GF-D8 (cell line): ENCODE measurements at regions not wholly inside any gene's neighbourhood (a gene's known extent, or its start where the extent isn't known, plus 50 kb on each side); places are given as distances from the start of the nearest gene placed in this dataset.

ENCODE experiments used
- DNase-seq: peaks from one replicate; lab custom pipeline; 2025; lab: John Stamatoyannopoulos, UW

DNA sequence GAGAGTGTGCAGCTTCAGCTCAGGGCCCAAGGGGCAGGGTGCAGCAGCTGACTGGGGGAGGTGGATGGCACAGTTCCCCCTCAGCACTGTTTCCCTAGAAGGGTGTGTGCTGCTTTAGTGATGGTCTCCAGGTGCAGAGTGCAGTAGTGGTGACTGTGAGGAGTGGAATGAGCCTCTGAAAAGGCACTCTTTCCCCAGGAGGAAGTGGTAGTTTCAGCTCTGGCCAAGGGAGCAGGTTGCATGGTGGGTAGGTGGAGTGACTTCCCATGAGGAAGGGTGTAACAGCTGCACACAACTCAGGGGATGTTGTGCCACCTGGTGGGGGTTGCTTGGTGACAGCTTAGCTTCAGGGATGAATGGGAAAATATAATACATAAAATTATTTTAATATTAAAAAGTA is 251.5 kb upstream of the NXPH2 start:
- no peak for DNase-seq

DNA sequence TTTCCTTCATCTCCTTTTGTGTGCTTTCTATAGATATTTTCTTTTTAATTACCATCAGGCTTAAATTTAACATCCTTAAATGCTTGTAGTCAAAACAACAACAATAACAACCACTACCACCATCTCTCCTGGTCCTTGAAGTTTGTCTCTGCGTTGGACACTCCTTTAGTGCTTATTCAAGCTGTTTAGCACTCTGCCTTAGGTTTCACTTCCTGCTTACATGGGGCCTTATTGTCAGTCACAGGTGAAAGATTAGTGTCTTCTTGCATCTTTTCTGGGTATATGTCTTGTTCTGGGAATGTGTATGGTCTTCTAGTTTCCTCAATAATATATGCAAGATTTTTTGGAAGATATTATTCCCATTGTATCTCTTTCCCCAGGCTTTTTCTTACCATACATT is 240.1 kb upstream of the NXPH2 start:
- DNase-seq = no peak

GRCh38 chr2:139018252-139018651 is 238.1 kb upstream of the NXPH2 start:
- DNase-seq = no peak

DNA sequence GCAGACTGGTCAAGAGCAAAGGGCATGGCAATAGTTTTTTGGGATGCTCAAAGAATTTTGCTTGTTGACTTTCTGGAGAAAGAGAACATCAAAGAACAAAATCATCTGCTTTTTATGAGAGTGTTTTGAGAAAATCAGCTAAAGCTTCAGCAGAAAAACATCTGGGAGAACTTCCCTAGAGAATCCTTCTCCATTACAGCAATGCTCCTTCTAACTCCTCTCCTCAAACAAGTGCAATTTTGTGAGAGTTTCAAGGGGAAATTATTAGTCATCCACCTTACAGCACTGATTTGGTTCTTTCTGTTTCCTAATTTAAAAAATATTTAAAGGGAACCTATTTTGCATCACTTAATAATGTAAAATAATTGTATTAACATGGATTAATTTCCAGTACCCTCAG is 226.9 kb upstream of the NXPH2 start:
- no peak for DNase-seq

DNA sequence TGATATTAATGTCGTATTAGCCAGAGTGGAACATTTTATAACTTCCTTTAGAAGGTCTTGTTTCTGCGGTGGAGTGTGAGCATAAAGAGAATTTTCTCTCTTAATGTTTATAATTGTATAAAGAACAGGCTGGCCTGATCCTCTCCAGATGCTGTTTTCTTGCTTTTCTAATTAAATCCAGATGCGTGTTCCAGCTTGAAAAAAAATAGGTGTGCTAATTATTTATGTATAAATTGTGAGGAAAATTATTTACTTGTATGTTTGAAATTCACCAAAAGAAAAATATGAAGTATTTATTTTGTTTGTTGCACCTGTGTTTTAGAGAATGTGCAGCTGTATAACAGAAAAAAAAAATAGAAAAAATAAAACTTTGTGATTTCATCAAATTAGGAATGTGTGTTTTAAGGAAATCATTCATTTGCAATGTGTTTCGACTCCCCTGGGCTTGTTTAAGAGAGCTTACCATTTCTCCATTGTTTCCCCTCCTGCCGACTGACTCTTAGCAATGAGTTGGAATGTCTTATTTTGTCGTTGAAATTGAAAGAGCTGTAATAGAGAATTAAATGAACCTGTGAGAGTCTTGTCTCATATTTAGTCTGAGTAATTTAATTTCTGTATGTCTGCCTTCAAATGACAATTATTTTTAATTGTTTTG is 220.1 kb upstream of the NXPH2 start:
- no peak for DNase-seq

DNA sequence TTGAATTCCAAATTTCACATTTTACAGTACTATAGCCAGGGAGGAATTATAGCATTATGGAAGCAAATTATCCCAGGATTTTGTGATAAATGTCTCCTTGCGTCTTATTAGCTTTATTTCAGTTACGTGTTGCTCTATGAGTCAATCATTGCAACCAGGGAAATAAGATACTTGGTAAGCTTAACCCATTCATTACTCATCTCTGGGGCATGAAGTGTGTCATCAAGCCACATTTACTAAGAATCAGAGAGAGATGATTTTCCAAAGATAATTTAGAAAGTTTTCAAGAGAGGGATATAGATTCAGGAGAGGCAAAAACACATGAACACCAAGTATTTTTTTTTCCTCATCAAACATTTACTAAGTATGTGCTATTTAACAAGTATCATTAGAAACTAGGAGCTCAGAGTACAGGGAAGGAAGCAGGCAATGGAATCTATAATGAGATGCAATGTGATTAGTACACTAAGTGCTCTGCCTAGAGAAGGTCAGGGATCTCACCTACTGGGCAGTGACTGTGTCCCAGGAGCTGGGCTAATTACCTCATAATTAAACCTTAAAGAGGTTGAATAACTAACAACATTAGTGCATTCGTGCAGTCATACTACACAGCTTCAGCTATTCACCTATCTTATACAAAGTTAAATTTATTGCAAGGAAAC is 217.8 kb upstream of the NXPH2 start:
- no peak for DNase-seq

DNA sequence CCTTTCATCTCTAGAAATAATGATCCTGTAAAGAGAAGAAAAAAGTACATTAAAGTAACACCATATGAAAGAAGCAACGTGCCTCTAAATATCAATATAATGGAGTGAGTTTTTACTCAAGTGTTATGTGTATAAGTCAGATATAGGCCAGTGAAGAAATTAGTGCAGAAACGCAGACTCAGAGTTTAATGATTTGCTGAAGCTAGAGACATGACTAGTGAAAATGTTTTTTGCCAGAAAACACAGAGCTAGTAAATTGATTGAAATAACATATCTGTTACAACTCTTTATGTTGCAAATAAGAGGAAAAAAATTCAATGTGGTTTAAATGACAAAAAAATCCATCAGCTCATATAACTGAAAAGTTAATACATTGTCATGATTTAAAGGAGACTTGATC is 217.2 kb upstream of the NXPH2 start:
- no peak for DNase-seq

GRCh38 chr2:138994502-138994901 is 214.3 kb upstream of the NXPH2 start:
- no peak for DNase-seq

DNA sequence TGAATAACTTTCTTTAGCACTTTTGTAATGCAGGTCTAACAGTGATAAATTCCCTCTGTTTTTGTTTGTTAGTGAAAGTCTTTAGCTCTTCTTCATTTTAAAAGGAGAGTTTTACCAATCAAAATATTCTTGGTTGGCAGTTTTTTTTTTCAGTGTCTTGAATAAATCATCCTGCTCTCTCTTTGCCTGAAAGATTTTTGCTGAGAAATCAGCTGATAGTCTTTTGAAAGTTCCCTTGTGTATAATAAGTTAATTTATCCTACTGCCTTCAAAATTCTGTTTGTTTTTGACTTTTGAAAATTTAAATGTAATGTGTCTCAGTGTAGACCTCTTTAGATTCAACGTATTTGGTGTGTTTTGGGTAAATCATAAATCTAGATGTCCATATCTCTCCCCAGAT is 205.7 kb upstream of the NXPH2 start:
- no peak for DNase-seq

DNA sequence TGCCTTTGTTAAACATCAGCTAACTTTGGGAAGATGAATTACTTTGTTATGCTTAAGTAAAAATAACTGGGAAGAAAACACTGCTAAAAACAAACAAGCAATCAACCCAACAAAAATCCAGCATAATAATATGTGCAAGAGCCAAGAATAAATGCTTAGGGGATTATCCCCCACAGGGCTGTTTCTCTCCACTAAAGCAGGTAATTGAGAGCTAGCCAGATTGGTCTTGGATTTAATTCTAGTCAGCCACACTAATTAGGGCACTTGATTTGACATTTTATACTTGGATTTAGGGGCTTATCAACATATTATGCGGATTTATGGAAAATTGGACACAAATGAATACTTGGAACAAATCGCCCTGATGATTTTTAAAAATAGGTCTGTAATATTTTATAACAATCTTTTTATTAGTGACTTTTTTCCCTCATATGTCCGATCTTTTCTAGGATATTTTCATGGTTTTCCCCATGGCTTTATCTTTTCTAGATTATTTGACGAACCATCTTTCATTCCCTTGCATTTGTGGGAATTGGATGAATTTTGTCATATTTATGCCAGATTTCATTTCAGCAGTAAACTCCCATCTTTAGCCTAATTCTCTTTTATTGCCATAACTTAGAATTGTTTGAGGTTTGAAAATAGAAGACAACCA is 199.1 kb upstream of the NXPH2 start:
- no peak for DNase-seq

DNA sequence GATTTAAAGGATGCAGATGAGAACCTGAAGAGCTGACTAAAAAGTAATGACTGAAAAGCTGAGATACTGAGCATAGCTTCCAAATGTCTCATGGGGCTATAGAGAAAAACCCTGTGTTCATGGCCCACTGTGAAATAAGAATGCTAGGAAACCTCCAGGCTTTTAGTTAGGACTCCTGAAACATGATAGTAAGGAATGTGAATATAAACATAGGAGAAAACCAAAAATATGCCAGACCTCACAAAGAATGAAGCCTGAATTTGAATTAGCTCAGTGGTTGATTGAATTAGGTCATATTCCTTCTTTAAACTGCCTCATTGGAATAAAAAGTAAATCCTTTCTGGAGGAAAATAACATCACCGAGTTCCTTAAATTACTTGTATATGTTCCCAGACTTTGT is 194.5 kb upstream of the NXPH2 start:
- DNase-seq = no peak

- no peak for DNase-seq
Measured at GRCh38 chr2:138964418-138964817, 184.2 kb upstream of the NXPH2 start.

DNA sequence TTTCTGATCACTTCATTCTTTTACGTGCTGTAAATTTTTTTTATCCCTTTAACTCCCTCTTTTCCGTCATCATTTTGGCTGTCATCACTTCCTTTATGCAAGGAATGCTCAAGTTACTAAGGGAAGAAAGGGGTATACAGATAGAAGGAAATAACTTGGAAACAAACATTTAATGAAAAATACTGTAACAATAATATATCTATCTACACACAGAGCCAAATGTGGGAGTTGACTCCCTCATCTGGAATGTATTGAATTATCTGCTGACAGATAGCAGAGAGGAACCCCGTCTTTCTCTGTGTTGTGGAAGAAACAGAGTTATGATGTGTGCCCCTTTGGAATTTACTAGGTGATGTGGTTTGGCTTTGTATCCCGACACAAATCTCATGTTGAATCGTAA is 182.5 kb upstream of the NXPH2 start:
- no peak for DNase-seq

- DNase-seq = no peak
Measured at GRCh38 chr2:138960191-138960590, 180.0 kb upstream of the NXPH2 start.

GRCh38 chr2:138959031-138959430 is 178.8 kb upstream of the NXPH2 start:
- DNase-seq = no peak

- DNase-seq = no peak
Measured at GRCh38 chr2:138956116-138956515, 175.9 kb upstream of the NXPH2 start.

- no peak for DNase-seq
Measured at GRCh38 chr2:138950486-138950885, 170.3 kb upstream of the NXPH2 start.

DNA sequence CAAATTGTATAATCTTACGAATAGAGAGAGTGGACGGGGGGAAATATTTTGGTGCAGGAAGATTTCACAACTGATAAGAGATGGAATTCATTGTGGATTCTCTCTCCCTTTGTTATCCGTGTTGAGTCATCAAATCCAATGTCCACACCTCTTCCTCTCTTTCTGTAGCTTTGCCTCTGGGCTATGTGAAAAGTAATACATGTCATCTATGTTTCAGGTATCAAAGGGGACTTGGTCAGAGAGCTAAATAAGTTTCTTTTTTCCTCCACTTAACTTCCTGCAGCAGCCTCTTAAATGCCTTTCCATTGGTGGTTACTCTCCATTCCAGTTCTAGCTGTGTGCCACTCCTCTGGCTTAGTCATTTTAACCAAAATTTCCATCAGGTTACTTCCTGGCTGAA is 169.3 kb upstream of the NXPH2 start:
- DNase-seq = no peak

DNA sequence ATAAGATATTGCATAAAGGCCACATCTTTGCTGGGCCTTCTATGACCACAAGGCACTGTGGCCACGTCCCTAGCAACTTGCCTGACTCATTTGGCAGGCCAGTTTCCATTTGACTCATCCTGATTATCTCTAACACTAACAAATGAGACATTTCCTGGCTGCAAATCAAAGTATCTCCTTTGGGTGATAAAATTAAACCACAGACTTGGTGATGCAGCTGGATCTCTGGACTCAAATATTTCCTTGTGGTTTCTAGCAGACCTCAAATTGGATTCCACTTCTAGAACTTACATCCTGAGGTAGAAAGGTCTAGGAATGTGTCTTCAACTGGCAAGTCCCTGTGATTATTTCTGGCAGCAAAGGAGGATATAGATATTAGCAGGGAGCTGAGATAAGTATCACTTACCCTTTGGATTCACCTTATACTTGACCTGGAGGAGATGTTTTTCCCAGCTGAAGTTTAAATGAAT is 167.9 kb upstream of the NXPH2 start:
- DNase-seq = no peak

- no peak for DNase-seq
Measured at GRCh38 chr2:138943470-138943869, 163.3 kb upstream of the NXPH2 start.

GRCh38 chr2:138942466-138942865 is 162.3 kb upstream of the NXPH2 start:
- no peak for DNase-seq

DNA sequence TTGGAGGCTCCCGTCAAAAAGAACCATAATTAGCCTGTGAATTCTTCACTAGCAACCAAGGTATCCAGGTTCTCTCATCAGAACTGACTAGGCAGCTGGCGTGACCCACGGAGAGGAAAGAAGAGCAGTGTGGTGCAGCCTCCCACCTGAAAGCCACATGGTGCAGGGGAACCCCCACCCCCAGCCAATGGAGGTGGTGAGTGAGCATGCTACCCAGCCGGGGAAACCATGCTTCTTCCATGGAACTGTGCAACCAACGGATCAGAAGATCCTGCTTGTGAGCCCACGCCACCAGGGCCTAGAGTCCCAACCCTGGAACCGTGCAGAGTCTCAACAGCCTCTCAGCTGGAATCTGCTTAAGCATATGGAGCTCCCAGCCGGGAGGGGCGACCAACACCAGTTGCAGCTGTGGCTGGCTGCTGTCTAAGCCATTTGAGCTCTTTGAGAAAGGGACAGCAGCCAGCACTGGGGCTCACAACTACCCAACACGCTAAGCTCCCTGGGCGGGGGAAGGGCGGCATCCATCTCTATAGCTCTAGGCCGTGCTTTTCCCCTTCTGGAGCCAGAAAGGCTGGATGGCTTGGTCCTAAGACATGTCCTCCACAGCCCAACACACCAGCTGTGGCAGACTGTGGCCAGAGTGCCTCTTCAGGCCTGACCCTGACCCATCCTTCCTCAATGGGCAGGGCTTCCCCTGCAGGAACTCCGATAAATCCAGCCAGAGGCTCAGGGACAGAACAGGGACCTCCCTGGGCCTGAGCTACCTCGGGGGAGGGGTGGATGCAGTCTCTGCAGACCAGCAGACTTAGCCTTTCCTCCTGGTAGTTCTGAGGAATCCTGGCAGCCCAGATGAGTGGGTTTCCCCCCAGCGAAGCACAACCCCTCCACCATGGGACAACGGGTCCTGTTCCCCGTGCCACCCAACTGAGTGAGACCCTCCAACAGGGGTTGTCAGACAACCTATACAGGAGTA is 151.4 kb upstream of the NXPH2 start:
- no peak for DNase-seq
